Loucy (cell line): ENCODE measurements at regions not wholly inside any gene's neighbourhood (a gene's known extent, or its start where the extent isn't known, plus 50 kb on each side); places are given as distances from the start of the nearest gene placed in this dataset.

Experiments
- H2AFZ ChIP-seq: fragments of 200-600 bp; sonication (generic); 2 replicates; pipeline ENCODE4 v1.6.0; 2016; ENCODE audit warnings: antibody characterized with exemption, mild to moderate bottlenecking, low read length, moderate library complexity
- H3F3A ChIP-seq: fragments of 200-600 bp; 2 replicates; pipeline ENCODE4 v1.6.0; 2016; ENCODE audit warnings: antibody characterized with exemption, low read depth, mild to moderate bottlenecking
- H3K27me3 ChIP-seq: fragments of 200-600 bp; sonication (generic); 2 replicates; pipeline ENCODE4 v1.6.1; 2014; ENCODE audit warnings: low read length, mild to moderate bottlenecking; ENCODE audit not compliant: insufficient read depth, poor library complexity, severe bottlenecking
- H3K36me3 ChIP-seq: fragments of 200-600 bp; sonication (generic); 2 replicates; pipeline ENCODE4 v1.6.1; 2016; ENCODE audit warnings: low read length; ENCODE audit not compliant: insufficient read depth
- H3K4me1 ChIP-seq: fragments of 200-600 bp; sonication (generic); 2 replicates; pipeline ENCODE4 v1.5.1; 2014; ENCODE audit warnings: low read length, mild to moderate bottlenecking; ENCODE audit not compliant: insufficient read depth, poor library complexity, severe bottlenecking
- H3K4me2 ChIP-seq: fragments of 200-600 bp; sonication (generic); 2 replicates; pipeline ENCODE4 v1.6.0; 2014; ENCODE audit warnings: antibody characterized with exemption, low read length, low read depth, mild to moderate bottlenecking; ENCODE audit not compliant: poor library complexity, severe bottlenecking
- H3K4me3 ChIP-seq: fragments of 200-600 bp; sonication (generic); 2 replicates; pipeline ENCODE4 v1.5.1; 2014; ENCODE audit warnings: low read length, mild to moderate bottlenecking, mixed read lengths; ENCODE audit not compliant: poor library complexity, severe bottlenecking
- H3K79me2 ChIP-seq: fragments of 200-600 bp; sonication (generic); 2 replicates; pipeline ENCODE4 v1.6.1; 2014; ENCODE audit warnings: low read length; ENCODE audit not compliant: insufficient read depth
- H3K9ac ChIP-seq: fragments of 200-600 bp; sonication (generic); 2 replicates; pipeline ENCODE4 v1.6.0; 2014; ENCODE audit warnings: mild to moderate bottlenecking, low read depth, low read length, moderate library complexity; ENCODE audit not compliant: poor library complexity, severe bottlenecking
- H3K9me2 ChIP-seq: fragments of 200-600 bp; sonication (generic); replicated peaks from 2 replicates; pipeline ENCODE4 v1.6.1; 2016; ENCODE audit warnings: low read depth, low read length, mixed read lengths
- H3K9me3 ChIP-seq: fragments of 200-600 bp; sonication (generic); 2 replicates; pipeline ENCODE4 v1.6.1; 2014; ENCODE audit warnings: mild to moderate bottlenecking, antibody characterized with exemption, low read length, low read depth; ENCODE audit not compliant: insufficient read depth
- H4K20me1 ChIP-seq: fragments of 200-600 bp; sonication (generic); 2 replicates; pipeline ENCODE4 v1.6.0; 2014; ENCODE audit warnings: antibody characterized with exemption, low read length, mild to moderate bottlenecking; ENCODE audit not compliant: insufficient read depth, poor library complexity, severe bottlenecking
- EZH2phosphoT487 ChIP-seq: fragments of 200-600 bp; IDR thresholded peaks from 2 replicates; pipeline ENCODE4 v1.6.1; 2018; ENCODE audit warnings: antibody characterized with exemption, mild to moderate bottlenecking, moderate library complexity, borderline replicate concordance
- TF ChIP-seq, protein P1 (sequence below): fragments of 200-600 bp; sonication (generic); conservative IDR thresholded peaks from 2 replicates; pipeline ENCODE4 v1.5.1; 2014; ENCODE audit warnings: mild to moderate bottlenecking, antibody characterized with exemption, low read length

DNA sequence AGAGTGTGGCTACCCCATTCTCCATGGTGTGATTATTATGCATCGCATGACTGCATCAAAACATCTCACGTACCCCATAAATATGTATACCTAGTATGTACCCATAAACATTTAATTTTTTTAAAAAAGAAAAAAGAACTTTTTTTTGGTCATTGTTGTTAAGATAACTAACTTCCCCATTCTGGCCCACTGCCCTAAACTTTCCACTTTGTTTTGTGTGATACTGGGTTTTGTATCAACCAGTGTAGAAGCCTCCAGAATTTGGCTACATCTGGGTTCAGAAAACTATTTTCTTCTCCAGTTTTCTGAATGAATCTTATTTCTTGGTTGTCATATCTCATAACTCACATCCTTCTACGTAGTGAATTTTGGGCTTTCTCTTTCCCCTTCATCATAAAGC, 62.3 kb upstream of the NABP1 start:
- Histone ChIP-seq H3K9me3 (no peaks in the 10 kb centered on the region), H3K4me1 (peaks cover 15% of the 10 kb centered on the region), H2AFZ (no peak overlapping the region), H3K36me3 (no peaks in the 10 kb centered on the region), H3K9ac (no peak overlapping the region), H3K27me3 (no peaks in the 10 kb centered on the region), H3F3A (no peaks in the 10 kb centered on the region), H3K4me2 (no peak overlapping the region), H3K79me2 (no peaks in the 10 kb centered on the region), H3K4me3 (no peak overlapping the region), H3K9me2 (no peaks in the 10 kb centered on the region), H4K20me1 (no peaks in the 10 kb centered on the region)
- no peak for TF ChIP-seq EZH2phosphoT487
- TF ChIP-seq, protein P1, sequence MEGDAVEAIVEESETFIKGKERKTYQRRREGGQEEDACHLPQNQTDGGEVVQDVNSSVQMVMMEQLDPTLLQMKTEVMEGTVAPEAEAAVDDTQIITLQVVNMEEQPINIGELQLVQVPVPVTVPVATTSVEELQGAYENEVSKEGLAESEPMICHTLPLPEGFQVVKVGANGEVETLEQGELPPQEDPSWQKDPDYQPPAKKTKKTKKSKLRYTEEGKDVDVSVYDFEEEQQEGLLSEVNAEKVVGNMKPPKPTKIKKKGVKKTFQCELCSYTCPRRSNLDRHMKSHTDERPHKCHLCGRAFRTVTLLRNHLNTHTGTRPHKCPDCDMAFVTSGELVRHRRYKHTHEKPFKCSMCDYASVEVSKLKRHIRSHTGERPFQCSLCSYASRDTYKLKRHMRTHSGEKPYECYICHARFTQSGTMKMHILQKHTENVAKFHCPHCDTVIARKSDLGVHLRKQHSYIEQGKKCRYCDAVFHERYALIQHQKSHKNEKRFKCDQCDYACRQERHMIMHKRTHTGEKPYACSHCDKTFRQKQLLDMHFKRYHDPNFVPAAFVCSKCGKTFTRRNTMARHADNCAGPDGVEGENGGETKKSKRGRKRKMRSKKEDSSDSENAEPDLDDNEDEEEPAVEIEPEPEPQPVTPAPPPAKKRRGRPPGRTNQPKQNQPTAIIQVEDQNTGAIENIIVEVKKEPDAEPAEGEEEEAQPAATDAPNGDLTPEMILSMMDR, result no peak

DNA sequence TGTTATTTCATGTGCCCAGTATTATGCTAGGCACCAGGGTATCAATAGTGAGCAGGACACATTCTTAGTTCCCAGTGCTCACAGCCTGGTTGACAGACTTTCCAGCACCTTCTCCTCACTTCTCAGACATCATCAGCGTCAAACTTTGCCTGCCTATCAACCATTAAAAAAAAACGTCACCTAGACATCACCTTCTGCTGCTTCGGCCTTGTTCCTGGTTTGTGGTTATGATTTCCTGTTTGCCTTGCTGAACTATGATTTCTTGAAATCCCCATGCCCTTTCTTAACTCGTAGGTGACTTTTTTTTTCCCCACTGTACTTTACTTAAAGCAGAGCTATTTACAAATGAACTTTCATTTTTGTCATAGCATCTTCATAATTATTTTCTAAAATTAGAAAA, 60.4 kb upstream of the NABP1 start:
- H3F3A ChIP-seq, result no peaks in the 10 kb centered on the region
- no peaks in the 10 kb centered on the region for H3K27me3 ChIP-seq
- H4K20me1 ChIP-seq, result no peaks in the 10 kb centered on the region
- H3K9me2 ChIP-seq, result no peaks in the 10 kb centered on the region
- no peak overlapping the region for H2AFZ ChIP-seq
- peak overlapping the region; percentile 41 for H3K4me3 ChIP-seq
- H3K9ac ChIP-seq, result no peak overlapping the region
- TF ChIP-seq, protein P1, result no peak
- TF ChIP-seq EZH2phosphoT487, result no peak
- H3K36me3 ChIP-seq, result no peaks in the 10 kb centered on the region
- no peaks in the 10 kb centered on the region for H3K9me3 ChIP-seq
- H3K4me2 ChIP-seq, result peak overlapping the region; percentile 65
- H3K4me1 ChIP-seq, result peaks cover 15% of the 10 kb centered on the region
- H3K79me2 ChIP-seq, result no peaks in the 10 kb centered on the region

DNA sequence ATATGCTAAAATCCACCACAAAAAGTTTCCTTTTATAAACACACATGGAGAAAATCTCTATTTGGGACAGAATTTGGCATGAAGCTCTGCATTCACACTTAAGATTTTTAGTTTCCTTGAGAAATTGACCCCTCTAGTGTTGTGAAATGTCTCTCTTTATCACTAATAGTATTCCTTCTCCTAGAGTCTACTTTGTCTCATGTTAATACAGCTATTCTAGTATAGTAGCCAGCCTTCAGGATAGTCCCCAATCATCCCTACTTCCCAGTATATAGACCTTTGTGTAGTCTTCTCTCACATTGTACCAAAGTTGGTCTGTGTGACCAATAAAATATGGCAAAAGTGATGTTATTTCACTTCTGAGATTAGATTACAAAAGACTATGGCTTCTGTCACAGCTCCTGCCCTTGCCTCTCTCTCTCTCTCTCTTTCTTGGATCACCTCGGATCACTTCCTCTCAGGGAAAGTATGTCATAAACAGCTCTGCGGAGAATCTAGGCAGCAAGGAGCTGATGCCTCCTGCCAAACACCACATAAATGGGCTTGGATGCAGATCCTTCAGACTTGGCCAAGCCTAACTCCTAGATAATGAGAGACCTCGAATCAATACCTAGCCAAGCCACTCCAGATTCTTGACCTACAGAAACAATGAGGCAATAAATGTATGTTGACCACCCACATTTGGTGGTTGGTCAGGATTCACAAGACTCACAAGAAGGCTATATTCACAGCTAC, 59.7 kb upstream of the NABP1 start:
- no peak overlapping the region for H2AFZ ChIP-seq
- no peaks in the 10 kb centered on the region for H3K79me2 ChIP-seq
- H3K9me3 ChIP-seq, result no peaks in the 10 kb centered on the region
- H3K36me3 ChIP-seq, result no peaks in the 10 kb centered on the region
- peaks cover 15% of the 10 kb centered on the region for H3K4me1 ChIP-seq
- no peaks in the 10 kb centered on the region for H3K9me2 ChIP-seq
- no peaks in the 10 kb centered on the region for H4K20me1 ChIP-seq
- TF ChIP-seq, protein P1, result no peak
- TF ChIP-seq EZH2phosphoT487, result no peak
- H3K27me3 ChIP-seq, result no peaks in the 10 kb centered on the region
- peak overlapping the region; percentile 65 for H3K4me2 ChIP-seq
- no peak overlapping the region for H3K9ac ChIP-seq
- H3F3A ChIP-seq, result no peaks in the 10 kb centered on the region
- peak overlapping the region; percentile 41 for H3K4me3 ChIP-seq
